C4-2B (cell line): ENCODE measurements at regions not wholly inside any gene's neighbourhood (a gene's known extent, or its start where the extent isn't known, plus 50 kb on each side); places are given as distances from the start of the nearest gene placed in this dataset.

Experiments
- CTCF ChIP-seq: fragments of 450-650 bp; conservative IDR thresholded peaks from 2 replicates; pipeline ENCODE4 v1.5.1; 2017; ENCODE audit warnings: mild to moderate bottlenecking
- ZFX ChIP-seq: fragments of 450-650 bp; IDR thresholded peaks from 2 replicates; pipeline ENCODE4 v1.6.1; 2017

GRCh38 chr14:25869854-25870253 lies 728.0 kb downstream of the NOVA1 start:
- TF ChIP-seq CTCF (no peak), ZFX (no peak)
